HEK293 (cell line): ENCODE measurements at regions not wholly inside any gene's neighbourhood (a gene's known extent, or its start where the extent isn't known, plus 50 kb on each side); places are given as distances from the start of the nearest gene placed in this dataset.

Experiments
- ZNF324 ChIP-seq: fragments of 450-650 bp; formaldehyde crosslinking; IDR thresholded peaks from 2 replicates; pipeline ENCODE4 v1.5.1; 2016; ENCODE audit warnings: missing biosample characterization, missing genetic modification characterization
- ZNF416 ChIP-seq: fragments of 450-650 bp; formaldehyde crosslinking; IDR thresholded peaks from 2 replicates; pipeline ENCODE4 v1.5.1; 2016; ENCODE audit warnings: missing biosample characterization, missing genetic modification characterization
- ZNF626 ChIP-seq: fragments of 450-650 bp; sonication (Bioruptor Pico); formaldehyde crosslinking; IDR thresholded peaks from 2 replicates; pipeline ENCODE4 v1.5.1; 2018; ENCODE audit warnings: missing biosample characterization, missing genetic modification characterization, inconsistent platforms

DNA sequence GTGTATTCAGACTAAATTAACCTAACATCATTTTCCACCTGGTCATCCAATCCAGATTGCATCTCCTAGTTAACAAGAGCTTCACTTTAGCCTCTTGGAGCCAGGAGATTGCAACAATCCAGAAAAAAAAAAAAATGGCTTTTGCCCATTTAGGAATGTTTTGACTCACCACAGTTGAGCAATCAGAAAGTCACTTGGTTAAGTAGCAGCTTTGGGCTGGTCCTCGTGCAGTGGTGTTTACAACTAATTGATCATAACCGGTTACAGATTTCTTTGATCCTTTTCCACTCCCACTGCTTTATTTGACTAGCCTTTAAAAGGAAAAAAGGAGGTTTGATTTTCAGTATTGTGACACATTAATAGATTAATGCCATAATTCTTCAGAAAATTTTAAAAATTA, 688.8 kb upstream of the CCDC54 start:
- TF ChIP-seq ZNF626 (tag by site-specific recombination) (no peak), ZNF324 (no peak), ZNF416 (no peak)
